HepG2 (cell line): ENCODE measurements at regions not wholly inside any gene's neighbourhood (a gene's known extent, or its start where the extent isn't known, plus 50 kb on each side); places are given as distances from the start of the nearest gene placed in this dataset.

ENCODE experiments used
- ATAC-seq: fragments of 200-7000 bp; cut with Tn5 transposase; 3 replicates; pipeline ENCODE4 v1.9.1; 2020; ENCODE audit warnings: mild to moderate bottlenecking, moderate library complexity
- BruUV-seq: library from RNA; stranded (reverse); fragments of 400-500 nt; replicated peaks from 2 replicates; lab custom pipeline; 2021; lab: Mats Ljungman, UMichigan
- CTCF ChIA-PET: fragments of 300-600 bp; formaldehyde crosslinking; extraction: SDS; loops from one replicate; lab custom pipeline; 2021; ENCODE audit warnings: low total read pairs, inconsistent platforms, low intra/inter-chr PET ratio; lab: Yijun Ruan, JAX
- POLR2A ChIA-PET: fragments of 350-600 bp; sonication (Branson Sonifier 250); formaldehyde crosslinking; loops from one replicate; lab custom pipeline; 2020; ENCODE audit warnings: antibody characterized with exemption, inconsistent platforms; lab: Yijun Ruan, JAX
- DNase-seq: peaks from one replicate; pipeline ENCODE4 v3.0.0-alpha.2; 2015; ENCODE audit warnings: low spot score
- FAIRE-seq: peaks from 3 replicates; lab custom pipeline; 2011; peaks lifted over from hg19 to GRCh38; lab: Jason Lieb, UNC
- H2AFZ ChIP-seq: one replicate; pipeline ENCODE4 v1.6.1; 2011; ENCODE audit warnings: low read length, inconsistent platforms
- H3K27ac ChIP-seq: fragments of 300-600 bp; 3 replicates; pipeline ENCODE4 v1.8.0; 2011; ENCODE audit warnings: mixed run types, mild to moderate bottlenecking, mixed read lengths, low read length, inconsistent platforms; ENCODE audit not compliant: insufficient read depth; ENCODE audit errors: extremely low read length
- H3K27me3 ChIP-seq, 2 experiments: fragments of 200-600 bp in 1 of 2; 2 replicates in 1 of 2; 3 replicates in 1 of 2; pipeline versions ENCODE4 v1.6.0 to v1.8.0; 2011; ENCODE audit warnings: low read length in 2 of 2, mild to moderate bottlenecking in 2 of 2, moderate library complexity in 2 of 2, inconsistent platforms in 1 of 2; ENCODE audit not compliant: insufficient read depth in 2 of 2, control insufficient read depth in 1 of 2
- H3K36me3 ChIP-seq, 2 experiments: fragments of 200-600 bp in 1 of 2; replicated peaks in 1 of 2; 2 replicates in 1 of 2; 3 replicates in 1 of 2; pipeline versions ENCODE4 v1.5.1 to v1.8.0; 2011; ENCODE audit warnings: low read length in 2 of 2, inconsistent platforms in 1 of 2; ENCODE audit not compliant: insufficient read depth in 2 of 2, control insufficient read depth in 1 of 2
- H3K4me1 ChIP-seq: 2 replicates; pipeline ENCODE4 v1.5.1; 2012; ENCODE audit warnings: low read length, inconsistent platforms; ENCODE audit not compliant: insufficient read depth
- H3K4me2 ChIP-seq: 2 replicates; pipeline ENCODE4 v1.6.0; 2011; ENCODE audit warnings: low read depth, low read length, inconsistent platforms
- H3K4me3 ChIP-seq, 3 experiments: fragments of 200-600 bp in 1 of 3; sonication (generic), shearing (Covaris generic) in 1 of 3; replicated peaks in 1 of 3; 2 replicates each; pipeline ENCODE4 v1.5.1; 2011 to 2016; ENCODE audit warnings: low read length in 3 of 3, inconsistent platforms in 2 of 3, low read depth in 2 of 3, mild to moderate bottlenecking in 2 of 3, control low read depth in 1 of 3, mixed read lengths in 1 of 3; ENCODE audit not compliant: insufficient read depth in 1 of 3
- H3K79me2 ChIP-seq: one replicate; pipeline ENCODE4 v1.6.1; 2011; ENCODE audit warnings: low read length, inconsistent platforms; ENCODE audit not compliant: insufficient read depth
- H3K9ac ChIP-seq: 2 replicates; pipeline ENCODE4 v1.6.0; 2011; ENCODE audit warnings: mild to moderate bottlenecking, low read depth, low read length, inconsistent platforms; ENCODE audit not compliant: insufficient read depth
- H3K9me3 ChIP-seq: 2 replicates; pipeline ENCODE4 v1.5.1; 2012; ENCODE audit warnings: mild to moderate bottlenecking, low read length
- H4K20me1 ChIP-seq: 2 replicates; pipeline ENCODE4 v1.6.0; 2011; ENCODE audit warnings: inconsistent platforms, mild to moderate bottlenecking, low read length, moderate library complexity; ENCODE audit not compliant: insufficient read depth
- ARNTL ChIP-seq: sonication (generic); formaldehyde crosslinking; IDR thresholded peaks from 2 replicates; pipeline ENCODE4 v1.4.0; 2020; ENCODE audit warnings: mild to moderate bottlenecking, missing genetic modification reagents
- GATAD2A ChIP-seq: IDR thresholded peaks from 2 replicates; pipeline ENCODE4 v1.6.1; 2016
- MAFF ChIP-seq: IDR thresholded peaks from 2 replicates; pipeline ENCODE4 v1.6.1; 2011; ENCODE audit warnings: low read depth, low read length, improper control_type of control experiment
- MAFK ChIP-seq, 2 experiments: IDR thresholded peaks in 1 of 2; conservative IDR thresholded peaks in 1 of 2; 2 replicates each; pipeline ENCODE4 v1.6.1; 2011; ENCODE audit warnings: improper control_type of control experiment in 2 of 2, low read length in 2 of 2
- PHF5A ChIP-seq: IDR thresholded peaks from one replicate; pipeline ENCODE4 v1.6.1; 2018; ENCODE audit warnings: low read depth, missing genetic modification reagents; ENCODE audit not compliant: unreplicated experiment
- RAD21 ChIP-seq: fragments of 450-650 bp; formaldehyde crosslinking; IDR thresholded peaks from 2 replicates; pipeline ENCODE4 v1.5.0; 2020; ENCODE audit warnings: mild to moderate bottlenecking
- ZNF382 ChIP-seq: sonication (generic); formaldehyde crosslinking; IDR thresholded peaks from 2 replicates; pipeline ENCODE4 v1.5.0; 2020; ENCODE audit warnings: missing genetic modification reagents, mild to moderate bottlenecking, borderline replicate concordance
- ZNF558 ChIP-seq: sonication (generic); formaldehyde crosslinking; IDR thresholded peaks from 2 replicates; pipeline ENCODE4 v1.9.0; 2022; ENCODE audit warnings: mild to moderate bottlenecking, missing genetic modification reagents, borderline replicate concordance
- ZNF598 ChIP-seq: sonication (generic); formaldehyde crosslinking; IDR thresholded peaks from 2 replicates; pipeline ENCODE4 v1.5.1; 2020; ENCODE audit warnings: mild to moderate bottlenecking, missing genetic modification reagents, borderline replicate concordance
- WGBS: methylation state at CpG from one replicate; pipeline ENCODE4 v1.1.6; 2017; ENCODE audit warnings: low lambda C conversion rate; 5-methylcytosine and 5-hydroxymethylcytosine counted together
- in situ Hi-C: cut with HindIII; loops from 2 replicates; pipeline ENCODE4 v1.10.0; 2017; ENCODE audit warnings: low pct_unique_long_range_greater_than_20kb; ENCODE audit not compliant: extremely low pct_ligation_motif_present
- intact Hi-C: fragments of 100-400 bp; cut with micrococcal nuclease; formaldehyde crosslinking; loops from one replicate; pipeline ENCODE4 v1.10.0; 2022; ENCODE audit not compliant: unreplicated experiment
- TF ChIP-seq, protein P1 (sequence below): sonication (generic); formaldehyde crosslinking; IDR thresholded peaks from 2 replicates; pipeline ENCODE4 v1.5.0; 2020; ENCODE audit warnings: missing genetic modification reagents
- TF ChIP-seq, protein P2 (sequence below): sonication (generic); formaldehyde crosslinking; IDR thresholded peaks from 2 replicates; pipeline ENCODE4 v1.4.0; 2020; ENCODE audit warnings: missing genetic modification reagents

- Histone ChIP-seq H3K9ac (no peak overlapping the region), H3K27me3 (no peaks in the 10 kb centered on the region; a peak in 1 of 5 replicates), H3K27ac (no peak overlapping the region), H3K4me3 (no peak overlapping the region), H2AFZ (no peak overlapping the region), H3K79me2 (no peaks in the 10 kb centered on the region), H3K36me3 (no peaks in the 10 kb centered on the region), H3K9me3 (no peaks in the 10 kb centered on the region), H4K20me1 (no peaks in the 10 kb centered on the region), H3K4me2 (no peak overlapping the region), H3K4me1 (no peaks in the 10 kb centered on the region)
- ChIA-PET POLR2A (no interaction called here), CTCF (no interaction called here)
- ATAC-seq: no peak
- no TSS peak for BruUV-seq
- intact Hi-C loops (no loop called here), in situ Hi-C loops (loop anchor here (25.0 kb wide), 1 partner anchor 614 kb away; no protein-coding TSS in a partner anchor)
- no peak for FAIRE-seq
- TF ChIP-seq MAFF: 0 out of 2 replicates have a peak, but pooled peaks have one; percentile 4
- no peak for TF ChIP-seq RAD21 (CRISPR knock-in tag)
- TF ChIP-seq, protein P1, sequence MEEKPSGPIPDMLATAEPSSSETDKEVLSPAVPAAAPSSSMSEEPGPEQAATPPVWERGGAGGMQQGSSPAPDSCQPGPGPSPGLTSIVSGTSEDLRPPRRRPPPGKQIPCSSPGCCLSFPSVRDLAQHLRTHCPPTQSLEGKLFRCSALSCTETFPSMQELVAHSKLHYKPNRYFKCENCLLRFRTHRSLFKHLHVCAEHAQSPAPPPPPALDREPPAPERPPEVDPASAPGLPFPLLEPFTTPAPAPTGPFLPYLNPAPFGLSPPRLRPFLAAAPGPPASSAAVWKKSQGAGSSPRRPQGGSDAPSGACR (CRISPR knock-in tag): no peak
- TF ChIP-seq, protein P2, sequence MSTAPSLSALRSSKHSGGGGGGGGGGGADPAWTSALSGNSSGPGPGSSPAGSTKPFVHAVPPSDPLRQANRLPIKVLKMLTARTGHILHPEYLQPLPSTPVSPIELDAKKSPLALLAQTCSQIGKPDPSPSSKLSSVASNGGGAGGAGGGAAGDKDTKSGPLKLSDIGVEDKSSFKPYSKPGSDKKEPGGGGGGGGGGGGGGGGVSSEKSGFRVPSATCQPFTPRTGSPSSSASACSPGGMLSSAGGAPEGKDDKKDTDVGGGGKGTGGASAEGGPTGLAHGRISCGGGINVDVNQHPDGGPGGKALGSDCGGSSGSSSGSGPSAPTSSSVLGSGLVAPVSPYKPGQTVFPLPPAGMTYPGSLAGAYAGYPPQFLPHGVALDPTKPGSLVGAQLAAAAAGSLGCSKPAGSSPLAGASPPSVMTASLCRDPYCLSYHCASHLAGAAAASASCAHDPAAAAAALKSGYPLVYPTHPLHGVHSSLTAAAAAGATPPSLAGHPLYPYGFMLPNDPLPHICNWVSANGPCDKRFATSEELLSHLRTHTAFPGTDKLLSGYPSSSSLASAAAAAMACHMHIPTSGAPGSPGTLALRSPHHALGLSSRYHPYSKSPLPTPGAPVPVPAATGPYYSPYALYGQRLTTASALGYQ: no peak
- TF ChIP-seq GATAD2A (CRISPR knock-in tag): no peak
- no peak for TF ChIP-seq ZNF598 (CRISPR knock-in tag)
- TF ChIP-seq ARNTL (CRISPR knock-in tag): no peak
- no peak for TF ChIP-seq ZNF558 (CRISPR knock-in tag)
- peak in 1 of 2 experiments; percentile 33; a peak in 1 of 4 replicates for TF ChIP-seq MAFK (conservative IDR thresholded peaks at IDR 0.05 in 1 of 2, IDR thresholded peaks at IDR 0.05 in 1 of 2; ENCODE audit: low read length in 2 of 2)
- TF ChIP-seq PHF5A (CRISPR knock-in tag): no peak
- no peak for TF ChIP-seq ZNF382
- no peak for DNase-seq
- WGBS: 8% methylated on average over 3 of the region's 3 CpGs
These were observed 171.4 kb upstream of the SYNDIG1 start for GRCh38 chr20:24297993-24298392.
